ENCODE measurements at regions not wholly inside any gene's neighbourhood (a gene's known extent, or its start where the extent isn't known, plus 50 kb on each side); places are given as distances from the start of the nearest gene placed in this dataset.

- Histone ChIP-seq H3K27ac (ENCODE audit: extremely low read depth, low read depth, low read length) (no peak overlapping the region), H3K4me3 (ENCODE audit: low read depth, low read length) (no peak overlapping the region), H3K36me3 (ENCODE audit: control insufficient read depth in 2 of 2, insufficient read depth in 1 of 2, low read length in 2 of 2) (no peaks in the 10 kb centered on the region), H3K4me1 (ENCODE audit: control insufficient read depth, insufficient read depth, low read length) (no peaks in the 10 kb centered on the region), H3K9me3 (ENCODE audit: control insufficient read depth, insufficient read depth, low read depth, low read length) (no peaks in the 10 kb centered on the region)
- ChIA-PET POLR2A (no interaction called here), CTCF (no interaction called here)
- TF ChIP-seq ZNF404 (tag by site-specific recombination; IDR thresholded peaks at IDR 0.05) (no peak), ZNF571 (tag by site-specific recombination; IDR thresholded peaks at IDR 0.05) (no peak), AEBP2 (tag by site-specific recombination; IDR thresholded peaks at IDR 0.05; ENCODE audit: borderline replicate concordance) (no peak), ZNF623 (tag by site-specific recombination; IDR thresholded peaks at IDR 0.05) (no peak), ZNF518A (tag by site-specific recombination; conservative IDR thresholded peaks at IDR 0.05; ENCODE audit: low read depth) (no peak), ZNF341 (tag by site-specific recombination; IDR thresholded peaks at IDR 0.05; ENCODE audit: low read depth) (no peak), ZNF174 (tag by site-specific recombination; IDR thresholded peaks at IDR 0.05) (no peak), GLIS1 (tag by site-specific recombination; IDR thresholded peaks at IDR 0.05) (no peak), ZNF335 (tag by site-specific recombination; conservative IDR thresholded peaks at IDR 0.05) (no peak), MEIS1 (CRISPR knock-in tag; IDR thresholded peaks at IDR 0.05; ENCODE audit: borderline replicate concordance) (no peak), ZNF266 (tag by site-specific recombination; IDR thresholded peaks at IDR 0.05; ENCODE audit: low read depth) (no peak), ZNF362 (tag by site-specific recombination; IDR thresholded peaks at IDR 0.05) (no peak), ZNF221 (tag by site-specific recombination; IDR thresholded peaks at IDR 0.05; ENCODE audit: borderline replicate concordance) (no peak), ZBTB7A (tag by site-specific recombination; IDR thresholded peaks at IDR 0.05; ENCODE audit: low read depth) (no peak)
- TF ChIP-seq, protein P1, sequence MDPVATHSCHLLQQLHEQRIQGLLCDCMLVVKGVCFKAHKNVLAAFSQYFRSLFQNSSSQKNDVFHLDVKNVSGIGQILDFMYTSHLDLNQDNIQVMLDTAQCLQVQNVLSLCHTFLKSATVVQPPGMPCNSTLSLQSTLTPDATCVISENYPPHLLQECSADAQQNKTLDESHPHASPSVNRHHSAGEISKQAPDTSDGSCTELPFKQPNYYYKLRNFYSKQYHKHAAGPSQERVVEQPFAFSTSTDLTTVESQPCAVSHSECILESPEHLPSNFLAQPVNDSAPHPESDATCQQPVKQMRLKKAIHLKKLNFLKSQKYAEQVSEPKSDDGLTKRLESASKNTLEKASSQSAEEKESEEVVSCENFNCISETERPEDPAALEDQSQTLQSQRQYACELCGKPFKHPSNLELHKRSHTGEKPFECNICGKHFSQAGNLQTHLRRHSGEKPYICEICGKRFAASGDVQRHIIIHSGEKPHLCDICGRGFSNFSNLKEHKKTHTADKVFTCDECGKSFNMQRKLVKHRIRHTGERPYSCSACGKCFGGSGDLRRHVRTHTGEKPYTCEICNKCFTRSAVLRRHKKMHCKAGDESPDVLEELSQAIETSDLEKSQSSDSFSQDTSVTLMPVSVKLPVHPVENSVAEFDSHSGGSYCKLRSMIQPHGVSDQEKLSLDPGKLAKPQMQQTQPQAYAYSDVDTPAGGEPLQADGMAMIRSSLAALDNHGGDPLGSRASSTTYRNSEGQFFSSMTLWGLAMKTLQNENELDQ (tag by site-specific recombination; IDR thresholded peaks at IDR 0.05; ENCODE audit: low read depth): no peak
- TF ChIP-seq, protein P2, sequence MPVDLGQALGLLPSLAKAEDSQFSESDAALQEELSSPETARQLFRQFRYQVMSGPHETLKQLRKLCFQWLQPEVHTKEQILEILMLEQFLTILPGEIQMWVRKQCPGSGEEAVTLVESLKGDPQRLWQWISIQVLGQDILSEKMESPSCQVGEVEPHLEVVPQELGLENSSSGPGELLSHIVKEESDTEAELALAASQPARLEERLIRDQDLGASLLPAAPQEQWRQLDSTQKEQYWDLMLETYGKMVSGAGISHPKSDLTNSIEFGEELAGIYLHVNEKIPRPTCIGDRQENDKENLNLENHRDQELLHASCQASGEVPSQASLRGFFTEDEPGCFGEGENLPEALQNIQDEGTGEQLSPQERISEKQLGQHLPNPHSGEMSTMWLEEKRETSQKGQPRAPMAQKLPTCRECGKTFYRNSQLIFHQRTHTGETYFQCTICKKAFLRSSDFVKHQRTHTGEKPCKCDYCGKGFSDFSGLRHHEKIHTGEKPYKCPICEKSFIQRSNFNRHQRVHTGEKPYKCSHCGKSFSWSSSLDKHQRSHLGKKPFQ (tag by site-specific recombination; IDR thresholded peaks at IDR 0.05): no peak
Measured at GRCh38 chr6:126440923-126441322, 101.0 kb downstream of the CENPW start.

Measured in HEK293 (cell line).